Right lobe of liver (tissue), 4 donors: ENCODE measurements at regions not wholly inside any gene's neighbourhood (a gene's known extent, or its start where the extent isn't known, plus 50 kb on each side); places are given as distances from the start of the nearest gene placed in this dataset.

ENCODE experiments used
- POLR2A ChIP-seq: fragments of 450-650 bp; IDR thresholded peaks from one replicate; pipeline ENCODE4 v1.6.1; 2017; ENCODE audit warnings: antibody characterized with exemption, mild to moderate bottlenecking
- TF ChIP-seq, protein P1 (sequence below), 4 donors: fragments of 200-600 bp in 3 of 4; fragments of 450-650 bp in 1 of 4; IDR thresholded peaks; one replicate each; pipeline versions ENCODE4 v1.5.1 to v1.8.0; 2016 to 2022; ENCODE audit warnings: antibody characterized with exemption in 4 of 4, mild to moderate bottlenecking in 2 of 4
- donor health status: DM: no; HTN: no; CAD: no.
- donor health status: DM: no; HTN: no; CAD: no.
- donor health status: DM: no; HTN: yes; CAD: no.

DNA sequence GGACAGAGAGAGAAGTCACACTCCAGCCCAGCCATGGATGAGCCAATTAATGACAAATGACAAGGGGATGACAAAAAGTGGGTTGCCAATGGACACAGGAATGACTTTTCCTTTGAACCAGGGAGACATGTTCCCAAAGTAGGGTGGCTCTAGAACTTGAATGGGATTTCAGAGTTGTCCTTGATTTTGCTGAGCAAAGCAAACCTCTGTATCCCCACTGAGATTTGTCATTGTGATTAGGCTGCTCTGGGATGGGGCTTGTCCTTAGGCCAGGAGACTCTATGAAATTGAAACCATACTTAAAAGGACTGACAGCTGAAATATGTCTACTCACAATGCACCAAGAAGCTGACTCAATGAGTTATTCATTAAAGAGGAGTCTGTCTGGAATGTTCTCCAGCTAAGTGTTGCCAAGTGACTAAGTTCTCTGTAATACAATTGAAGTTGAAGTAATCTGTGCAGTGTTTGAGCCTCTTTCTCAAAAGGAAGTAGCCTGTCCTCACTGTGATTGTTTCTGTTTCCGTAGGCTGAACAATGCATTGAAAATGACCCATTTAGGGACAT is 69.0 kb upstream of the PCDH9 start:
- TF ChIP-seq, protein P1, sequence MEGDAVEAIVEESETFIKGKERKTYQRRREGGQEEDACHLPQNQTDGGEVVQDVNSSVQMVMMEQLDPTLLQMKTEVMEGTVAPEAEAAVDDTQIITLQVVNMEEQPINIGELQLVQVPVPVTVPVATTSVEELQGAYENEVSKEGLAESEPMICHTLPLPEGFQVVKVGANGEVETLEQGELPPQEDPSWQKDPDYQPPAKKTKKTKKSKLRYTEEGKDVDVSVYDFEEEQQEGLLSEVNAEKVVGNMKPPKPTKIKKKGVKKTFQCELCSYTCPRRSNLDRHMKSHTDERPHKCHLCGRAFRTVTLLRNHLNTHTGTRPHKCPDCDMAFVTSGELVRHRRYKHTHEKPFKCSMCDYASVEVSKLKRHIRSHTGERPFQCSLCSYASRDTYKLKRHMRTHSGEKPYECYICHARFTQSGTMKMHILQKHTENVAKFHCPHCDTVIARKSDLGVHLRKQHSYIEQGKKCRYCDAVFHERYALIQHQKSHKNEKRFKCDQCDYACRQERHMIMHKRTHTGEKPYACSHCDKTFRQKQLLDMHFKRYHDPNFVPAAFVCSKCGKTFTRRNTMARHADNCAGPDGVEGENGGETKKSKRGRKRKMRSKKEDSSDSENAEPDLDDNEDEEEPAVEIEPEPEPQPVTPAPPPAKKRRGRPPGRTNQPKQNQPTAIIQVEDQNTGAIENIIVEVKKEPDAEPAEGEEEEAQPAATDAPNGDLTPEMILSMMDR (IDR thresholded peaks at IDR 0.05): no peak
- no peak for TF ChIP-seq POLR2A
